NCI-H146 treated with DMSO at 0.1 percent for 48 hours (cell line): ENCODE measurements at regions not wholly inside any gene's neighbourhood (a gene's known extent, or its start where the extent isn't known, plus 50 kb on each side); places are given as distances from the start of the nearest gene placed in this dataset.

Source experiments
- DNase-seq: peaks from one replicate; lab custom pipeline; 2025; ENCODE audit not compliant: unreplicated experiment; lab: John Stamatoyannopoulos, UW

- no peak for DNase-seq
These were observed 131.5 kb upstream of the SPACA7 start for GRCh38 chr13:112244495-112245177.

GRCh38 chr13:112245179-112245724, 130.9 kb upstream of the SPACA7 start:
- no peak for DNase-seq

- DNase-seq, result no peak
These were observed 130.2 kb upstream of the SPACA7 start for GRCh38 chr13:112245989-112246388.

DNA sequence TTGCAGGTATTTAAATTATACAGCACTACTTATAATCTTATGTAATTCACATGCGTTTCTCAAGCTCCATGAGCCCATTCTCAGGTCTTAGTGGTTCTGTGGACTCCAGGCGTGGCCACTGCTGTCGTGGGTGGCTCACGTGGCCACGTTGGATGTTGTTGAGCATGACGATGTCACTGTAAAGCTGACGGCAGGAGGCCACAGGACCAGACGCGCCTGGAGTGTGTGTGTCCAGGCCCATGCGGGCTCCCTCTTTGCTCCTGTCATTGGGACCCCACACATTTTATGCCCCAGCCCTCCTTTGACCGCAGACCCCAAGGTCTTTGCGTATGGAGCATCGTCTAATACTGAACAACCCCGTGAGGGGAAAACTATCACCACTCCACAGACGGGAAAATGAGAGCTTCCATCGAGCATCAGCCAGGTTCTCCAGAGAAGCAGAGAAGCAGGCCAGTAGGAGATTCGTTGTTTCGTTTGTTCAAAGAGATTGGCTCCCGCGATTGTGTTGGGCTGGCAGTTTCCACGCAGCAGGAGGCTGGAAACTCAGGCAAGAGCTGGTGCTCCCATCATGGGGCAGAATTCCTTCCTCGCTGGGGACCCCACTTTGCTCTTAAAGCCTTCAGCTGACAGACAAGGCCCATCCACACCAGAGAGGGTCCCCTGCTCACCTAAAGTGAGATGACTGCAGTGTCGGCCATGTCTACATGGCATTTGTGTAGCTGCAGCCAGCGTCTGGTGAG, 129.3 kb upstream of the SPACA7 start:
- DNase-seq, result no peak

GRCh38 chr13:112247471-112248405, 128.4 kb upstream of the SPACA7 start:
- DNase-seq, result no peak

DNA sequence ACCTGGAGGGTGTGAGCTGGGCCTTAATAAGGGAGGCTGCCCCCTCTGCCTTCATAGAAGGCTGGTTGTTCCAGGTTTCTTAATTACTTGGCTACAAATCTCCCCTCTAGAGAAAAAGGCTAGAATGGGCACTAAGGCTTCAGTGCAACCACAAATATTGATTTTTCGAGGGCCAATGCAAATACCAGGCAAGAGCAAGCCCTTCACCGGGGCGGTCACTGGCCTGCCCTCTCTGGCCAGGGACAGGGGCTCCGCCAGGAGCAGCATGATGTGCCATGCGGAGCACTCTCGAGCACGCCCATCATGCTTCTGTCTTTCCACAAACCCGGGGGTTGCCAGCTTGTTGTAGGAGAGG, 127.8 kb upstream of the SPACA7 start:
- no peak for DNase-seq

DNA sequence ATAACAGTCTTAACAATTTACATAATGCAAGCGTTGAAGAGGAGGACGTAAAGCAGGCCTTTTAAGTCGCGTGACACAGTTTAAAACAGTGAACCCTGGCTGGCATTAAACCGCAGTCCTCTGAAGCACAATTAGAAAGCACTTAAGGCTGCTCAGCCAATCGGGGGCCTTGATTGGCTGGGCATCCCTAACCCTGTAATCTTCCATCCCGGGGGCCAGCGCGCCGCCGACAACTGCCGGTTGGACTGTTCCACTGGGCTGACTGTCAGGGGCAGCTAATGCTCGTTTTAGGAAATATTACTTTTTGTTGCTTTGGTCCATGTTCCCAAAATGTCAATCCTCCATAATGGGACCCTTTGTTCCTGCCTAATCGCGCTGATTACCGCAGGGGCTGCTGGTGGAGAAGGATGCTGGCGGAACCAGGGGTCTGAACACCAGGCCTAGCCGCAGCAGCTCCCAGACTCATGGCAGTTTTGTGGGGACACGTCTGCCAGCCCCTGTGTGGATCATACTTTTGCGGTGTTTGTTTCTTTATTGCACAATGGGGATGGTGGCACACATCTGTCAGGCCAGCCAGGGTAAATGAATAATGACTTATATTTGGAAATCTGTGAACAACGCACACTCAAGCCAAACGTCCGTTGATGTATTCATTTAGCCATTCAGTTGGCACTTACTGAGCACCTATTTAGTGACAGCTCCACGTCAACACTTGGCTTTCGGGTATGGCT, 127.1 kb upstream of the SPACA7 start:
- no peak for DNase-seq

- DNase-seq, result no peak
These were observed 126.2 kb upstream of the SPACA7 start for GRCh38 chr13:112249644-112250610.

- no peak for DNase-seq
These were observed 125.2 kb upstream of the SPACA7 start for GRCh38 chr13:112250788-112251445.

- no peak for DNase-seq
These were observed 124.1 kb upstream of the SPACA7 start for GRCh38 chr13:112251930-112252585.

GRCh38 chr13:112252804-112253590, 123.2 kb upstream of the SPACA7 start:
- DNase-seq, result no peak

DNA sequence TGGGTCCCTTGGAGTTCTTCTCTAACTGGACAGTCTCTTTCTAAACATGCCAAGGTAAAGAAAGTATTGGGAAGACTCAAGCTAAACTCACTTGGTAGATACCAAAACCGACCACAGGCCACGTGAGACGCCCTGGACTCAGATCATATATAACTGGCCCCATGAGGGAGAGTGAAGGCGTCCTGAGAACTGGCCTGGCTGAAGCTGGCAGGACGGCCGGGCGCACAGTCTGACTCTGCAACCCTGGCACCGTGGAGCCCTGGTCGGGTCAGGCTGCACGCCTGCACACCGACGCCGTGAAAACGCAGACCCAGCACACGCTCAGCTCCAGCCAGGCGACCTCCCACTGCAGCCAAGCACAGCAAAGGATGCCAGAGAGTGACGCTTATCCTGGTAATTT, 122.5 kb upstream of the SPACA7 start:
- no peak for DNase-seq

- DNase-seq, result no peak
These were observed 121.9 kb upstream of the SPACA7 start for GRCh38 chr13:112254061-112254818.

DNA sequence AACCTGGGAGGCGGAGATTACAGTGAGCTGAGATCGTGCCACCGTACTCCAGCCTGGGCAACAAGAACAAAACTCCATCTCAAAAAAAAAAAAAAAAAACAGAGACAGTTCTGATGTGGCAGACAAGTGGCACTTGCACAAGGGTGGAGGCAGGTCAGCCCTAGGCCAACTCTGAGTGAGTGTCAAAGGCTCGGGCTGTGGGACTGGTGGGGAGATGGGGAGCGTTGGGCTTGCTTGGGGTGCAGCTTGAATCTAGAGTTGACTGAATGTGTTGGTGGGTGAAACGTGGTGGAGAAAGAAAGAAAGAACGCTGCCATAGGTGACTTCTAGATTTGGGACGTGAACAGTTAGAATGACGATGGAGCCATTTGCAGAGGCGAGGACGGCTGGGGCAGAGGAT, 121.3 kb upstream of the SPACA7 start:
- DNase-seq, result no peak

DNA sequence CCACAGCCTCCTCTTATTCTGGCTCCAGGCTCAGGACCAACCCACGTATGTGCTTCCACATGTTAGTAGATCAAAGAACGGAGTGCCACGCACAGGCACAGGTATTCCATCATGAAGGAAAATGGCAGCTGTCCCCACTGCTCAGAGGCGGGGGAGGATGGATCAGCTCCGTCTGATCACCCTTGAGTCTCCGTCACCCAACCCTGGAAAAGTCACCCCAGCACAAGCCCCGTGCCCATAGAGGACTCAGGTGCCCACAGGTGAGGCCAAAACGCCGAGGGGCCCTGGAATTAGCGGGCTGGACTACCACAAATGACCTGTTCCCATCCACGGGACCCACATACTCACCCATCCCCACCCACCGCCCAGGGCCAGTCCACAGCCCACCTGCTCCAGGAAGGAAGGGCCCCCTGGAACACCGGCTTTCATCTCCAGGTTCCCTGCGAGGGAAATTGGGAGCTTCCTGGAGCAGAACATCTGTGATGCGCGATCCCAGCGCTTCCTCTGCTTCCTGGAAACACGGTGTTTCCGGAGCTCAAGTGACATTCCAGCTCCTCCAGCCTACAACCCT, 120.5 kb upstream of the SPACA7 start:
- no peak for DNase-seq

- no peak for DNase-seq
These were observed 119.2 kb upstream of the SPACA7 start for GRCh38 chr13:112256716-112257494.
